Esophagus squamous epithelium (tissue), 5 donors: ENCODE measurements at regions not wholly inside any gene's neighbourhood (a gene's known extent, or its start where the extent isn't known, plus 50 kb on each side); places are given as distances from the start of the nearest gene placed in this dataset.
A peak's percentile ranks its signal among the peaks of the same experiment; 100 is the strongest.
"Not testable (repeated sequence)": the region's sequence is repeated elsewhere in the genome, so short reads cannot be mapped to it uniquely, and the experiment has no call there.

Experiments
- DNase-seq: peaks from one replicate; lab custom pipeline; 2025; lab: John Stamatoyannopoulos, UW
- H3K27ac ChIP-seq, 4 donors: fragments of 200-600 bp; sonication (generic); one replicate each; pipeline ENCODE4 v1.5.1; 2016 to 2019; ENCODE audit warnings: mild to moderate bottlenecking in 1 of 4
- H3K27me3 ChIP-seq, 4 donors: fragments of 200-600 bp; sonication (generic); 1 replicate in 3 of 4; 2 replicates in 1 of 4; pipeline versions ENCODE4 v1.5.1 to v1.6.0; 2017 to 2021; ENCODE audit warnings: antibody characterized with exemption in 1 of 4
- H3K36me3 ChIP-seq, 3 donors: fragments of 200-600 bp; sonication (generic); one replicate each; pipeline ENCODE4 v1.5.1; 2016 to 2019
- H3K4me1 ChIP-seq, 3 donors: fragments of 200-600 bp; sonication (generic); one replicate each; pipeline ENCODE4 v1.5.1; 2017 to 2019
- H3K4me3 ChIP-seq, 4 donors: fragments of 200-600 bp; sonication (generic); 1 replicate in 3 of 4; 2 replicates in 1 of 4; pipeline ENCODE4 v1.5.1; 2016 to 2019; ENCODE audit warnings: mild to moderate bottlenecking in 2 of 4, moderate library complexity in 1 of 4
- H3K9me3 ChIP-seq, 3 donors: fragments of 200-600 bp; sonication (generic); one replicate each; pipeline ENCODE4 v1.5.1; 2016 to 2019
- POLR2A ChIP-seq, 4 donors: fragments of 450-650 bp; IDR thresholded peaks; one replicate each; pipeline ENCODE4 v1.6.1; 2017; ENCODE audit warnings: antibody characterized with exemption in 4 of 4, mild to moderate bottlenecking in 4 of 4, moderate library complexity in 3 of 4
- WGBS, 2 donors: methylation state at CpG; one replicate each; pipeline ENCODE4 v1.1.5; 2018; 5-methylcytosine and 5-hydroxymethylcytosine counted together
- intact Hi-C: fragments of 100-400 bp; cut with DNase I; formaldehyde crosslinking; loops from one replicate; pipeline ENCODE4 v1.15.0; 2022
- TF ChIP-seq, protein P1 (sequence below), 6 experiments: fragments of 450-650 bp in 4 of 6; fragments of 200-600 bp in 2 of 6; sonication (generic) in 2 of 6; IDR thresholded peaks; one replicate each; pipeline ENCODE4 v1.5.1; 2016 to 2019; ENCODE audit warnings: antibody characterized with exemption in 6 of 6, mild to moderate bottlenecking in 4 of 6, moderate library complexity in 4 of 6
- donor health status: DM: yes; HTN: yes; CAD: no.

DNA sequence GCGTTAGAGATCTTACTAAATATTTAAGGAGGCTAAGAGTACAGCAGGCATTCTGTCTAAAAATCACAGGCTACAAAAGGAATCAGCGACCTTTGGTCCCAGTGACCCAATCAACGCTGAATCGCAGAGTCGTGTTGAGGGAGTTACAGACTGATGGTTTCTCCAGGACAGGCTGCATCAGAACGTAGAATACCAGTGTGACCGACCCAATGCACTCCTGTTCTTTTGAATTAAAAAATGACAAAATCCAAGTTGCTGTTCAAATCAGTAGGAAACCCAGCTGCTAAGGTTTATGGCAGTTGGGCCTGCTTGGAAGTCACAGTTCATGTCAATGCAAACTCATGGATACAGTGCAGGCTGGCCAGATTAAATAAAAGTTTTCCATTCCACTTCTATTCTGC lies 155.8 kb upstream of the AFDN start:
- 93% methylated on average over 7 of the region's 7 CpGs for WGBS, 2 donors
- intact Hi-C loops = no loop called here
- Histone ChIP-seq H3K36me3 (no peaks in the 10 kb centered on the region), H3K4me3 (no peak overlapping the region), H3K27me3 (peaks cover 0 to 21% (median 0%) of the 10 kb centered on the region in 4 donors), H3K9me3 (no peaks in the 10 kb centered on the region), H3K27ac (no peak overlapping the region), H3K4me1 (peaks cover 0 to 4% (median 0%) of the 10 kb centered on the region in 3 donors)
- no peak for DNase-seq
- no peak for TF ChIP-seq POLR2A (IDR thresholded peaks at IDR 0.05)
- TF ChIP-seq, protein P1, sequence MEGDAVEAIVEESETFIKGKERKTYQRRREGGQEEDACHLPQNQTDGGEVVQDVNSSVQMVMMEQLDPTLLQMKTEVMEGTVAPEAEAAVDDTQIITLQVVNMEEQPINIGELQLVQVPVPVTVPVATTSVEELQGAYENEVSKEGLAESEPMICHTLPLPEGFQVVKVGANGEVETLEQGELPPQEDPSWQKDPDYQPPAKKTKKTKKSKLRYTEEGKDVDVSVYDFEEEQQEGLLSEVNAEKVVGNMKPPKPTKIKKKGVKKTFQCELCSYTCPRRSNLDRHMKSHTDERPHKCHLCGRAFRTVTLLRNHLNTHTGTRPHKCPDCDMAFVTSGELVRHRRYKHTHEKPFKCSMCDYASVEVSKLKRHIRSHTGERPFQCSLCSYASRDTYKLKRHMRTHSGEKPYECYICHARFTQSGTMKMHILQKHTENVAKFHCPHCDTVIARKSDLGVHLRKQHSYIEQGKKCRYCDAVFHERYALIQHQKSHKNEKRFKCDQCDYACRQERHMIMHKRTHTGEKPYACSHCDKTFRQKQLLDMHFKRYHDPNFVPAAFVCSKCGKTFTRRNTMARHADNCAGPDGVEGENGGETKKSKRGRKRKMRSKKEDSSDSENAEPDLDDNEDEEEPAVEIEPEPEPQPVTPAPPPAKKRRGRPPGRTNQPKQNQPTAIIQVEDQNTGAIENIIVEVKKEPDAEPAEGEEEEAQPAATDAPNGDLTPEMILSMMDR (IDR thresholded peaks at IDR 0.05) = no peak

DNA sequence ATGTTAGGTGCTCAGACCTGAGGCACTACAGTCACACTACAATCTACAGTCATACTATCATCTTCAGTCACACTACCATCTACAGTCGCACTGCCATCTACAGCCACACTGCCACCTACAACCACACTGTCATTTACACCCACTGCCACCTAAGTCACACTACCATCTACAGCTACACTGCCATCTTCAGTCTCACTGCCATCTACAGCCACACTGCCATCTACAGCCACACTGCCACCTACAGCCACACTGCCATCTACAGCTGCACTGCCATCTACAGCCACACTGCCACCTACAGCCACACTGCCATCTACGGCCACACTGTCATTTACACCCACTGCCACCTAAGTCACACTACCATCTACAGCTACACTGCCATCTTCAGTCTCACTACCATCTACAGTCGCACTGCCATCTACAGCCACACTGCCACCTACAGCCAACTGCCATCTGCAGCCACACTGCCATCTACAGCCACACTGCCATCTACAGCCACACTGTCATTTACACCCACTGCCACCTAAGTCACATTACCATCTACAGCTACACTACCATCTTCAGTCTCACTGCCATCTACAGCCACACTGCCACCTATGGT lies 155.2 kb upstream of the AFDN start:
- H3K27ac ChIP-seq, DNase-seq, H3K4me1 ChIP-seq, H3K4me3 ChIP-seq, H3K36me3 ChIP-seq, intact Hi-C loops, H3K9me3 ChIP-seq: not testable (repeated sequence)
- 79 to 85% methylated on average over 3 of the region's 3 CpGs for WGBS, 2 donors
- H3K27me3 ChIP-seq = peaks cover 0 to 26% (median 0%) of the 10 kb centered on the region in 4 donors
- TF ChIP-seq, protein P1 (IDR thresholded peaks at IDR 0.05) = peak in 1 of 6 experiments; percentile 13

DNA sequence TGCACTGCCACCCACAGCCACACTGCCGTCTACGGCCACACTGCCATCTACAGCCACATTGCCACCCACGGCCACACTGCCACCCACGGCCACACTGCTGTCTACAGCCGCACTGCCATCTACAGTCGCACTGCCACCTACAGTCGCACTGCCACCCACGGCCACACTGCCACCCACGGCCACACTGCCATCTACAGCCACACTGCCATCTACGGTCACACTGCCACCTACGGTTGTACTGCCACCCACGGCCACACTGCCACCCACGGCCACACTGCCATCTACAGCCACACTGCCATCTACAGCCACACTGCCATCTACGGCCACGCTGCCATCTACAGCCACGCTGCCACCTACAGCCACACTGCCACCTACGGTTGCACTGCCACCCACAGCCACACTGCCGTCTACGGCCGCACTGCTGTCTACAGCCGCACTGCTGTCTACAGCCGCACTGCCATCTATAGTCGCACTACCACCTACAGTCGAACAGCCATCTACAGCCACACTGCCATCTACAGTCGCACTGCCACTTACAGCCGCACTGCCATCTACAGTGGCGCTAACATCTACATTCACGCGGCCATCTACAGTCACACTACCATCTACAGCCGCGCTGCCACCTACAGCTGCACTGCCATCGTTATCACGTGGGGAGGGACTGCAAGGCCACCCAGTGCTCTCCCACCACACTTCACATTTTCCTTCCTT lies 154.6 kb upstream of the AFDN start:
- Histone ChIP-seq H3K4me1 (peaks cover 0 to 14% (median 3%) of the 10 kb centered on the region in 3 donors), H3K4me3 (no peak overlapping the region), H3K36me3 (no peaks in the 10 kb centered on the region), H3K27me3 (peaks cover 0 to 27% (median 0%) of the 10 kb centered on the region in 4 donors), H3K9me3 (no peaks in the 10 kb centered on the region), H3K27ac (no peak overlapping the region)
- WGBS, 2 donors = 89 to 93% methylated on average over 27 to 33 of the region's 33 CpGs
- DNase-seq = no peak
- intact Hi-C loops = no loop called here
- no peak for TF ChIP-seq POLR2A (IDR thresholded peaks at IDR 0.05)
- TF ChIP-seq, protein P1 (IDR thresholded peaks at IDR 0.05) = no peak

DNA sequence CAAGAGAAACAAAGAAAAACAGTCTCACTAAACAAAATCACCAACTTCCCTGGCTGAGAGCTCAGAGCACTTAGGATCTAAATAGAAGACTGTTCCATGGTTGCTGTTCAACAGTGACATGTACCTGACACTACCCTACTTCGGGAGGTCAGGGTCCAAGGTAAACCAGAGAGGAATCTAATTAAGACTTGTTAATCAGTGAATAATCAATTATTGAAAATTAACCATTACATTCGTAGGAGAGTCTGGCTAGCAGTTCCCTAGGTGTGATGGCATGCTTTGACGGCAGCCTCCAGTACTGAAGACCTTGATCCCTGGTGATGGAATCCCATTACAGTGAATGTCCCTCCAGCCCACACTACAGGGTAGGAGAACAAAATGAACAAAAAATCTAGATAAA lies 154.0 kb upstream of the AFDN start:
- H3K27ac ChIP-seq = no peak overlapping the region
- TF ChIP-seq, protein P1 (IDR thresholded peaks at IDR 0.05) = no peak
- no peak for TF ChIP-seq POLR2A (IDR thresholded peaks at IDR 0.05)
- DNase-seq = no peak
- intact Hi-C loops = no loop called here
- no peaks in the 10 kb centered on the region for H3K9me3 ChIP-seq
- H3K4me1 ChIP-seq = peaks cover 0 to 20% (median 3%) of the 10 kb centered on the region in 3 donors
- no peaks in the 10 kb centered on the region for H3K36me3 ChIP-seq
- H3K27me3 ChIP-seq = peaks cover 0 to 33% (median 0%) of the 10 kb centered on the region in 4 donors
- WGBS, 2 donors = 93 to 95% methylated on average over 3 of the region's 3 CpGs
- H3K4me3 ChIP-seq = no peak overlapping the region

DNA sequence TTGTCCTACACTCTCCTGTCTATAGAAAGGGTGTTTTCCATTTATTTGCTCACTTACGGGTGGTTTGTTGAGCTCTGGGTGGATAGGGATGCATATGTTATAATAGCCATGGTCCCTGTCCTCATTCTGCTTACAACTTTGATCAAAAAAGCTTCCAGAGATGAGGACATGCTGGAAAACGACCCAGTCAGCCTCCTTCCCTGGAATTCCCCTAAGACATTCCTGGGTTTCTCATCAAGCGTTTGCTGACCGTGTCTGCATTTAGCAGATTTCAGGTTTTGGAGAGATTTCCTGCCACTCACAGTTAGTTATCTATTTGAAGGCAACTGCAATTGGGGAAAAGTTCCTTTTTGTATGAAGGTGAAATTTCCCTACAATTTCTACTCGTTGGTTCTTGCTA lies 152.8 kb upstream of the AFDN start:
- Histone ChIP-seq H3K4me1 (peaks cover 0 to 32% (median 3%) of the 10 kb centered on the region in 3 donors), H3K27ac (no peak overlapping the region), H3K9me3 (no peaks in the 10 kb centered on the region), H3K4me3 (no peak overlapping the region), H3K27me3 (peaks cover 0 to 45% (median 2%) of the 10 kb centered on the region in 4 donors), H3K36me3 (no peaks in the 10 kb centered on the region)
- DNase-seq = no peak
- 41 to 60% methylated on average over 5 of the region's 5 CpGs for WGBS, 2 donors
- TF ChIP-seq, protein P1 (IDR thresholded peaks at IDR 0.05) = no peak
- no peak for TF ChIP-seq POLR2A (IDR thresholded peaks at IDR 0.05)
- intact Hi-C loops = no loop called here
